ENCODE measurements at regions not wholly inside any gene's neighbourhood (a gene's known extent, or its start where the extent isn't known, plus 50 kb on each side); places are given as distances from the start of the nearest gene placed in this dataset.

DNA sequence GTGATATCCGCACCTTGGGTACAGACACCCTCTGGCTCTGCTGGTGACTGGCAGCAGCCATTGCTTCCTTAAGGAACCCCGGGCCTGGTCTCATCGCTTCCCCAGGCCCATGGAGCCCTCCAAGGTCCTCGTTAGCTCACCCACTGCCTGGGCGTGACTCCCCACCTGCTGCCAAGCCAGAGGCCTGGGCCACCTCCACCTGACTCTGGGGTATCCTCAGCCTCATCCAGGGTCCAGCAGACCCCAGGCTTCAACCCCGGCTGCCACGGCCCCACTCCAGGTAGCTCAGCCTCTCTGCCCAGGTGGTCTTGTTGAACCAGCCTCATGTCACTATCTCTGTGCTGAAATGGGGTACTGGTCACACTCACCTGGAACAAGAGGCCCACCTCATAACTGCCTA lies 337.9 kb downstream of the BRD1 start:
- TF ChIP-seq, protein P1, sequence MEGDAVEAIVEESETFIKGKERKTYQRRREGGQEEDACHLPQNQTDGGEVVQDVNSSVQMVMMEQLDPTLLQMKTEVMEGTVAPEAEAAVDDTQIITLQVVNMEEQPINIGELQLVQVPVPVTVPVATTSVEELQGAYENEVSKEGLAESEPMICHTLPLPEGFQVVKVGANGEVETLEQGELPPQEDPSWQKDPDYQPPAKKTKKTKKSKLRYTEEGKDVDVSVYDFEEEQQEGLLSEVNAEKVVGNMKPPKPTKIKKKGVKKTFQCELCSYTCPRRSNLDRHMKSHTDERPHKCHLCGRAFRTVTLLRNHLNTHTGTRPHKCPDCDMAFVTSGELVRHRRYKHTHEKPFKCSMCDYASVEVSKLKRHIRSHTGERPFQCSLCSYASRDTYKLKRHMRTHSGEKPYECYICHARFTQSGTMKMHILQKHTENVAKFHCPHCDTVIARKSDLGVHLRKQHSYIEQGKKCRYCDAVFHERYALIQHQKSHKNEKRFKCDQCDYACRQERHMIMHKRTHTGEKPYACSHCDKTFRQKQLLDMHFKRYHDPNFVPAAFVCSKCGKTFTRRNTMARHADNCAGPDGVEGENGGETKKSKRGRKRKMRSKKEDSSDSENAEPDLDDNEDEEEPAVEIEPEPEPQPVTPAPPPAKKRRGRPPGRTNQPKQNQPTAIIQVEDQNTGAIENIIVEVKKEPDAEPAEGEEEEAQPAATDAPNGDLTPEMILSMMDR (IDR thresholded peaks at IDR 0.05; ENCODE audit: low read depth, low read length, missing control alignments): no peak
- no peak overlapping the region for H3K4me3 ChIP-seq (ENCODE audit: low read depth, low read length)
- DNase-seq (ENCODE audit: low read depth): no peak
- in situ Hi-C loops (cut with HindIII; ENCODE audit: low sequenced_read_pairs): no loop called here

DNA sequence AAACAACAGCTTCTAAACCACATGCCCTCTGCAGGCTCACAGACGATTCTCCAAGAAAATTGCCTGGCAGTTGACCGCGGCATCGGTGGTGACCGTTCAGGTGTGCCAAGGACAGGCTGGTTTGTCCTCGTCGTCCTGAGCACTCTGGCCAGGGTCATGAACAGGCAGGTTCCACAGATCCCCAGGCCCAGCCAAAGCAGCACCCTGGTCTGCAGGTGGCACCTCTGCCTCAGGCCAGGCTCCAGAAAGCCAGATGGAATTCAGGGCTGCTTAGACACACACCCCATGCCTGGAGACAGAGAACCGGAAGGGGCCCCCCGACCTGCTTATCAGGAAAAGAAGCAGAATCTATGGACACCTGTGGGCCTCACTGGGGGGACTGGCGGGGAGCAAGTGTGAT lies 338.7 kb downstream of the BRD1 start:
- in situ Hi-C loops (cut with HindIII; ENCODE audit: low sequenced_read_pairs): no loop called here
- no peak for DNase-seq (ENCODE audit: low read depth)
- TF ChIP-seq, protein P1 (IDR thresholded peaks at IDR 0.05; ENCODE audit: low read depth, low read length, missing control alignments): no peak
- no peak overlapping the region for H3K4me3 ChIP-seq (ENCODE audit: low read depth, low read length)

DNA sequence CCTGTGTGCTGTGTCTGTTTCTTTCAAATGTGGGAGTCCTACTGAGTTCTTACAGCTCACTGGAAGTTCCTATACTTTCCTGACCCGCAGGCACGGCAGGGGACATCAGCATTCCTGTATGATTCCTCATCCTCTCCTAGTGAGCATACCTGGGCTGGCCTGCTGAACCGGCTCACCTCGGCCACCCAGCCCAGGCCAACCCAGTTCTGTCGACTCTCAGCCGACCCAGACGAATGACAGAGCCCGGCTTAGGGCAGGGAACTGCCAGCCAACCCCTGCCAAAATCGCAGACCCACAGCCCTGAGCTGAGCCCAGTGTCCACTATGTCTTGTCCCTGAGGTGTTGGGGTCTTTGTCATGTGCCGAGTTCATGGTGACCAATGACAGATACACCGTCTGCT lies 339.7 kb downstream of the BRD1 start:
- no peak overlapping the region for H3K4me3 ChIP-seq (ENCODE audit: low read depth, low read length)
- in situ Hi-C loops (cut with HindIII; ENCODE audit: low sequenced_read_pairs): no loop called here
- TF ChIP-seq, protein P1 (IDR thresholded peaks at IDR 0.05; ENCODE audit: low read depth, low read length, missing control alignments): no peak
- DNase-seq (ENCODE audit: low read depth): no peak

DNA sequence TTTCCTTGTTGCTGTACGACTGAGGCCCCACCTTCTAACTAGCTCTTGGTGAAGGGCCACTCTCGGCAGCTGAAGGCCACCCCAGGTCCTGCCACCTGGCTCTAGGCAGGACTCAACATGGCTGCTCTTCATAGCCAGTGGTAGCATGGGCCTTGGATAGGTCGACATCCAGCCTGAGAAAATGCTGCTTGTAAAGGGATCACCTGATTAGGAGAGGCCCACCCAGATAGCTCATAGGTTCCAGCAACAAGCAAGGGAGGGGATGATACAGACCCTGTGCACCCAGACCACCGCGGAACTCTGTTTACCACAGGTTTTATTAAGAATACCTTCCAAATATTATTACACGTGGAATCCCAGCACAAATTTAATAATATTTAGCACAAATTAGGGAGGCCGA lies 341.4 kb downstream of the BRD1 start:
- in situ Hi-C loops (cut with HindIII; ENCODE audit: low sequenced_read_pairs): no loop called here
- TF ChIP-seq, protein P1 (IDR thresholded peaks at IDR 0.05; ENCODE audit: low read depth, low read length, missing control alignments): no peak
- no peak overlapping the region for H3K4me3 ChIP-seq (ENCODE audit: low read depth, low read length)
- no peak for DNase-seq (ENCODE audit: low read depth)

DNA sequence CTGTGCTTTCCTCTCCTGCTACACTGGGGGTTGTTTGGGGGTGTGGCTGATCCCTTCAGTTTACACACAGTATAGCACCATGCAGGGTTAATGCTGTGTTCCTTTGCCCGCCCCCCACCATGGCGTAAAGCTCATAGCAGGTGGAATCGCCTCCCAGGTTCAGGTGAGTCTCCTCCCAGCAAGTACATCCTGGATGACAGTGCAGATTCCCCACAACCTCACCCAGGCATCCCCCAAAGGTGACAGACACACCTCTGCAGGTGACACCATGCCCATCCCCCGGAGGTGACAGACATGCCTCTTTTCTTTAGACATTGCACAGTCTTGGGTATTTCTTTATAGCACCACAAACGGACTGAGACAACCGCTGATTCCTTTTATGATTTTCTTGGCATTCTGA lies 343.7 kb downstream of the BRD1 start:
- in situ Hi-C loops (cut with HindIII; ENCODE audit: low sequenced_read_pairs): no loop called here
- H3K4me3 ChIP-seq (ENCODE audit: low read depth, low read length): no peak overlapping the region
- DNase-seq (ENCODE audit: low read depth): no peak
- TF ChIP-seq, protein P1 (IDR thresholded peaks at IDR 0.05; ENCODE audit: low read depth, low read length, missing control alignments): no peak

DNA sequence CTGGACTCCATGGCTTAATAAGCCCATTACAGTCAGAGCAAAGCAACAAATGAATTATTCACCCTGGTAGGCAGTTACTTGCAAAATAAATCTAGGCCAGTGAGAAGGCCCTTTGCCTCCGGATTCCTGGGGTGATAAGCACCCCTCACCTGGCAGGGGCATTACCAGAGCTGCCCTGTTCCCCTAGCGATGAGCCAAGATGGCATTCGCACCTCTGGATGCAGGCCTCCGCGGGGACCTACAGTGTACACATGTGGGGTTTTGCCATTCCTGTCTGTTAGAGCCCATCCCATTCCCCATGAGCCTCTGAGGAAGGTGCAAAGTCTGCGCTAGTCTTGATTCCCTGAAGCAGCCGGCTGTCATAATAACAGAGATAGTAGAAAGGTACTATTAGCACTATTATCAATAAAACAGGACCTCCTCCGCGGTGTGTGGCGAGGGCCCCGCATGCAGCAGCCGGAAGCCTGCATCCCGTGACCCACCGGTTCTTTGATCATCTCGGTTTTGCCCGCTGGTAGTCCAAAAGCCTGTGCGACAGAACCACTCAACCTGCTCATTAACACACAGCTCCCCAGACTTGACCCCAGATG lies 344.3 kb downstream of the BRD1 start:
- H3K4me3 ChIP-seq (ENCODE audit: low read depth, low read length): no peak overlapping the region
- TF ChIP-seq, protein P1 (IDR thresholded peaks at IDR 0.05; ENCODE audit: low read depth, low read length, missing control alignments): no peak
- in situ Hi-C loops (cut with HindIII; ENCODE audit: low sequenced_read_pairs): no loop called here
- DNase-seq (ENCODE audit: low read depth): no peak
